BLaER1 (cell line): ENCODE measurements at regions not wholly inside any gene's neighbourhood (a gene's known extent, or its start where the extent isn't known, plus 50 kb on each side); places are given as distances from the start of the nearest gene placed in this dataset.
"Not testable (repeated sequence)": the region's sequence is repeated elsewhere in the genome, so short reads cannot be mapped to it uniquely, and the experiment has no call there.

Source experiments
- H3K27ac ChIP-seq: shearing (Covaris generic); formaldehyde crosslinking; 2 replicates; pipeline ENCODE4 v1.8.1; 2022
- H3K27me3 ChIP-seq: shearing (Covaris generic); formaldehyde crosslinking; 2 replicates; pipeline ENCODE4 v1.8.1; 2022
- H3K36me3 ChIP-seq: shearing (Covaris generic); formaldehyde crosslinking; 2 replicates; pipeline ENCODE4 v1.8.1; 2022
- H3K4me1 ChIP-seq: shearing (Covaris generic); formaldehyde crosslinking; 2 replicates; pipeline ENCODE4 v1.8.1; 2022
- H3K4me2 ChIP-seq: shearing (Covaris generic); formaldehyde crosslinking; 2 replicates; pipeline ENCODE4 v1.8.1; 2022
- H3K4me3 ChIP-seq: shearing (Covaris generic); formaldehyde crosslinking; 2 replicates; pipeline ENCODE4 v1.8.1; 2022
- H3K9ac ChIP-seq: shearing (Covaris generic); formaldehyde crosslinking; 2 replicates; pipeline ENCODE4 v1.8.1; 2022
- H3K9me3 ChIP-seq: shearing (Covaris generic); formaldehyde crosslinking; 2 replicates; pipeline ENCODE4 v1.8.1; 2022
- H4K20me1 ChIP-seq: shearing (Covaris generic); formaldehyde crosslinking; 2 replicates; pipeline ENCODE4 v1.8.1; 2022
- Cebpa-rat ChIP-seq: shearing (Covaris generic); IDR thresholded peaks from 2 replicates; pipeline ENCODE4 v1.8.1; 2022

DNA sequence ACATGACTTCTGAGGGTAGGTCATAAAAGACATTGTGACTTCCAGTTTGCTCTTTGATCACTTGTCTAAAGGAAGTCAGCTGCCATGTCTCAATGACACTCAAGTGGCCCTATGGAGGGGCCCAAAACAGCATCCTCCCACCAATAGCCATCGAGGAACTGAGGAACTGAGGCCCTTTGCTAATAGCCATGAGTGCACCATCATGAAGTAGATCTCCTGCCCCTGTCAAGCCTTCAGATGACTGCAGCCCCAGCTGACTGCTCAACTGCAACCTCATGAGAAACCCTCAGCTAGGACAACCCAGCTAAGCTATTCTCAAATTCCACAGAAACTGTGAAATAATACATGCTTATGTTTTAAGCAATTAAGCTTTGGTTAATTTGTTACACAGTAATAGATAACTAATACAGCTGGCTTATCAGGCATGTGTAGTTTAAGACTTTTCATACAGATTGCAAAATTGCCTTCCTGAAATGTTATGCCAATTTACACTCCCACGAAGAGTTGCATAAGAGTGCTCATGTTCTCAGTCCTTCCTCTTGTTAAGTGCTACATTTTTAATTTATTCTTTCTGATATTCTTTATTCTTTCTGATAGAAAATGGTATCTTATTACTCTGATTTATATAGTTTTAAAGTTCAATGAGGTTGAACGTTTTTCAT, 105.6 kb upstream of the NDUFV2 start:
- no peaks in the 10 kb centered on the region; the same call in 1 of the 2 replicates for H3K9me3 ChIP-seq
- H3K4me3 ChIP-seq = no peak overlapping the region
- no peak for TF ChIP-seq Cebpa-rat
- H3K27ac ChIP-seq = no peak overlapping the region
- no peak overlapping the region for H3K9ac ChIP-seq
- H4K20me1 ChIP-seq = no peaks in the 10 kb centered on the region
- no peaks in the 10 kb centered on the region for H3K4me1 ChIP-seq
- H3K36me3 ChIP-seq = no peaks in the 10 kb centered on the region
- H3K27me3 ChIP-seq = no peaks in the 10 kb centered on the region
- H3K4me2 ChIP-seq = no peak overlapping the region

DNA sequence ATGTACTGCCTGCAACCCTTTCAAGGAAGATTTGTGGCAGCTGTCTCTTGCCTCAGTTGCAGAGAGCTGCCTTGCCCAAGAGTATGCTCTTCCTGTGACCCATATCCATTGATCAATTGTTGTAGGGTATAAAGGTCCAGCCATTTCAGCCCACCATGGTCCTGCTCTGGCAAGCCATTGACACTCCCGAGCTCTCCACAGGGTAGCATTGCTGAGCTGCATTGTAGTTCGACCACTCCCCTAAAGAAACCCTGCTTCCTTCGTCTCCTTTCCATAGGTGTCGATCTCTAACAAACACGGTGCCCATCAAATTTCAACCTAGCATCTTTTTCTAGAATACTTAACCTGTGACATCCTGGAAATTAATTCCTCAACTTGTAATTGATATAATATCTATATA, 104.9 kb upstream of the NDUFV2 start:
- no peak overlapping the region for H3K4me3 ChIP-seq
- H3K27me3 ChIP-seq = no peaks in the 10 kb centered on the region
- no peaks in the 10 kb centered on the region for H3K36me3 ChIP-seq
- no peak overlapping the region for H3K27ac ChIP-seq
- H3K4me2 ChIP-seq = no peak overlapping the region
- H3K9ac ChIP-seq = no peak overlapping the region
- H3K9me3 ChIP-seq = peaks cover 4% of the 10 kb centered on the region; the same call in 1 of the 2 replicates
- no peak for TF ChIP-seq Cebpa-rat
- H3K4me1 ChIP-seq = no peaks in the 10 kb centered on the region
- H4K20me1 ChIP-seq = no peaks in the 10 kb centered on the region

DNA sequence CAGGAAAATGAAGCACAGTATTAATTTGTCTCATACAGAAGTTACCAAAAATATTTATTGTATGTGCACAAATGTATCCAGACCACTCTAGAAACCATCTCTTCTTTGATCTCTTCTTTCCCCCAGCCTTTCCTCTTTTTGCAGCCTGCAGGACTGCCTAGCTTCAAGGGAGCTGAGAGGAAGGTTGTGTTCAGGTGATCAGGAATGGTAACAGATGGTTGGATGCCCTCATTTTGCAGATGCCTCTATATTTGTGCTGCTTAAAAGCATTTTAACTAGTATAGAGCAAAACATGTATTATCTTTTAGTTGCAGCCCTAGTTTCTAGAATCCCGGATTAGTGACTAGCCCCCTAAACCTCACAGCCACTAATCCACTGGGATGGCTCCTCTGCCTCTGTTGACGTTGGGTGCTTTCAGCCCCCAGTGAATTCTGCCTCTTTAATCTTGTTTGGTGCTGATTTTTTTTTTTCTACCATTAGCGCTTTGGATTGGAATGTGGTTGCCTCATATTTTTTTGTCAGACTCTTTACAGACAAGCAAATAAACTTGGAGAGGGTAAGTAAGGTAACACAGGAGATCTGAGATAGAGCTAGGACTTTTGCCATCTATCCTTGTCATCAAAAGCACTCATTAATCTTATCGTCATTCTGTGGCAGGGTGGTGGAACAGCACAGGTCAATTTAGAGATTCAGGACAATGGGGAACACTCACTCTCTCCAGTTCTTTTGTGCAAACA, 103.8 kb upstream of the NDUFV2 start:
- Histone ChIP-seq H3K36me3 (no peaks in the 10 kb centered on the region), H3K9ac (no peak overlapping the region), H4K20me1 (no peaks in the 10 kb centered on the region), H3K27ac (no peak overlapping the region), H3K4me1 (no peaks in the 10 kb centered on the region), H3K9me3 (peaks cover 9% of the 10 kb centered on the region), H3K27me3 (no peaks in the 10 kb centered on the region), H3K4me2 (no peak overlapping the region), H3K4me3 (no peak overlapping the region)
- TF ChIP-seq Cebpa-rat = no peak

- Histone ChIP-seq H3K9me3 (peaks cover 15% of the 10 kb centered on the region), H3K27me3 (no peaks in the 10 kb centered on the region), H3K4me2 (no peak overlapping the region), H3K4me3 (no peak overlapping the region), H3K27ac (no peak overlapping the region), H3K4me1 (no peaks in the 10 kb centered on the region), H3K9ac (no peak overlapping the region), H3K36me3 (no peaks in the 10 kb centered on the region), H4K20me1 (no peaks in the 10 kb centered on the region)
- TF ChIP-seq Cebpa-rat = no peak
Observed at GRCh38 chr18:8999872-9000271, 102.6 kb upstream of the NDUFV2 start.

DNA sequence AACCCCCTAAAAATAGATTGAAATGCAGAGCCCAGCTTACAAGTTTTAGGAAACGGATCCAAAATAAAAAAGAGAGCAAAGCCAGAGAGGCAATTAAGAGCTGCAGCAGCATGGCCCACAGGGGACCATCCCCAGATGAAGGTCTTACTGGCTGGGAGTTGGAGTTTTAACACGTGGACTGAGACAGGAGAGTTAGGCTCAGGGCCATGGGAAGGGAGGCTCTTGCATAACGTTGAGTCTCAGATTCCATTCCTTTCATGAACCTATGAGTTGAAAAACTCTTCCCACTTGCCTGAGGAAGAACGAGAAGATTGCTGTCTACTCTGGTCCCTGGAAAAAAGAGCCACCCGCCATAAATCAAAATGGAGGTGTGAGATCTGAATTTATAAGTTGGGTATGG, 101.8 kb upstream of the NDUFV2 start:
- Histone ChIP-seq H4K20me1 (no peaks in the 10 kb centered on the region), H3K36me3 (no peaks in the 10 kb centered on the region), H3K4me2 (no peak overlapping the region), H3K27ac (no peak overlapping the region), H3K4me3 (no peak overlapping the region), H3K9ac (no peak overlapping the region), H3K9me3 (peaks cover 15% of the 10 kb centered on the region), H3K27me3 (no peaks in the 10 kb centered on the region), H3K4me1 (no peaks in the 10 kb centered on the region)
- TF ChIP-seq Cebpa-rat = no peak

DNA sequence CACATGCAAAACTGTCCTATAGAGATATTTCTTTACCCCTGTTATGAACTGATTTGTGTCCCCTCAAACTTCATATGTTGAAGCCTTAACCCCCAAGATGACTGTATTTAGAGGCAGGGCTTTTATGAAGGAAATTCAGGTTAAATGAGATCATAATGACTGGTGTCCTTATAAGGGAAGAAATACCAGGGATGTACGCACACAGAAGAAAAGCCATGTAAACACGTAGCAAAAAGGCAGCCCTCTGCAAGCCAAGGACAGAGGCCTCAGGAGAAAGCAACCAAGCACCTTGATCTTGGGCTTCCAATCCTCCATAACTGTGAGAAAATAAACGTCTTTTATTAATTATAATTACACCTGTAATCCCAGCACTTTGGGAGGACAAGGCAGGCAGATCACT, 101.3 kb upstream of the NDUFV2 start:
- no peak overlapping the region for H3K4me3 ChIP-seq
- H3K27ac ChIP-seq = no peak overlapping the region
- no peaks in the 10 kb centered on the region for H3K4me1 ChIP-seq
- no peaks in the 10 kb centered on the region for H3K27me3 ChIP-seq
- no peaks in the 10 kb centered on the region for H4K20me1 ChIP-seq
- H3K9ac ChIP-seq = no peak overlapping the region
- H3K9me3 ChIP-seq = peaks cover 15% of the 10 kb centered on the region
- H3K36me3 ChIP-seq = no peaks in the 10 kb centered on the region
- no peak for TF ChIP-seq Cebpa-rat
- H3K4me2 ChIP-seq = no peak overlapping the region

GRCh38 chr18:9003406-9004100, 98.9 kb upstream of the NDUFV2 start:
- Histone ChIP-seq H3K27me3 (no peaks in the 10 kb centered on the region), H3K4me2 (no peak overlapping the region), H3K4me3 (no peak overlapping the region), H3K4me1 (no peaks in the 10 kb centered on the region), H3K9ac (no peak overlapping the region), H4K20me1 (no peaks in the 10 kb centered on the region), H3K9me3 (peaks cover 15% of the 10 kb centered on the region), H3K27ac (no peak overlapping the region), H3K36me3 (no peaks in the 10 kb centered on the region)
- no peak for TF ChIP-seq Cebpa-rat

- H3K9me3 ChIP-seq = peaks cover 15% of the 10 kb centered on the region
- H4K20me1 ChIP-seq, H3K9ac ChIP-seq, H3K27me3 ChIP-seq, H3K4me1 ChIP-seq, H3K4me2 ChIP-seq, H3K27ac ChIP-seq, H3K36me3 ChIP-seq, H3K4me3 ChIP-seq: not testable (repeated sequence)
Observed at GRCh38 chr18:9004308-9004707, 98.2 kb upstream of the NDUFV2 start.

- not testable (repeated sequence) for H3K27me3 ChIP-seq, H4K20me1 ChIP-seq, H3K4me2 ChIP-seq, H3K9ac ChIP-seq, H3K4me1 ChIP-seq, H3K36me3 ChIP-seq, H3K4me3 ChIP-seq, H3K27ac ChIP-seq
- H3K9me3 ChIP-seq = peaks cover 11% of the 10 kb centered on the region
Observed at GRCh38 chr18:9007700-9008099, 94.8 kb upstream of the NDUFV2 start.

DNA sequence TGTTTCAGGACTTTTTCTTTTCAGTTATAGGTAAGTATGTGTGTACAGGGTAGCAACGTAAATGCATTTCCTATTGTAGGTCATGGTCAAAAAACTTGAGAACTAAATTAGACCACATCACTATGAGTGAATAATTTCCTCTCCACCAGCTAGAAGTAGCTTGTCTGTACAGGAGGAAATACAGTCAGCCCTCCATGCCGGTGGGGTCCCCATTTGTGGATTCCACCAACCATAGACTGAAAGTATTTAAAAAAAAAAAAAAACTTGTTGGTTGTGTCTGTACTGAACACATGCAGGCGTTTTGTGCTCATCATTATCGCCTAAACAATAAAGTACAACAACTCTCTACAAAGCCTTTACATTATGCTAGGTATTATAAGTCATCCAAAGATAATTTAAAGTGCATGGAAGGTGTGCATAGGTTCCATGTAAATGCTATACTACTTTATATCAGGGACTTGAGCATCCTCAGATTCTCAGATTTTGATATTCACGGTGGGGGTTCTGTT, 94.2 kb upstream of the NDUFV2 start:
- no peak overlapping the region for H3K4me3 ChIP-seq
- H3K4me1 ChIP-seq = no peaks in the 10 kb centered on the region
- no peak overlapping the region for H3K4me2 ChIP-seq
- H3K9me3 ChIP-seq = peaks cover 10% of the 10 kb centered on the region
- H4K20me1 ChIP-seq = no peaks in the 10 kb centered on the region
- H3K27ac ChIP-seq = no peak overlapping the region
- no peak overlapping the region for H3K9ac ChIP-seq
- H3K36me3 ChIP-seq = no peaks in the 10 kb centered on the region
- TF ChIP-seq Cebpa-rat = no peak
- H3K27me3 ChIP-seq = no peaks in the 10 kb centered on the region
